ENCODE measurements at regions not wholly inside any gene's neighbourhood (a gene's known extent, or its start where the extent isn't known, plus 50 kb on each side); places are given as distances from the start of the nearest gene placed in this dataset.
"Not testable (repeated sequence)": the region's sequence is repeated elsewhere in the genome, so short reads cannot be mapped to it uniquely, and the experiment has no call there.

- peak overlapping the region; percentile 5; the same call in 1 of the 2 replicates for H3K4me2 ChIP-seq (ENCODE audit: insufficient read depth, low read length)
- peaks cover 55% of the 10 kb centered on the region for H4K20me1 ChIP-seq (replicated peaks; ENCODE audit: control insufficient read depth, insufficient read depth, low read length)
- H3K27me3 ChIP-seq (ENCODE audit: control insufficient read depth in 2 of 2, insufficient read depth in 2 of 2, low read length in 2 of 2); in situ Hi-C loops (cut with MboI); H3K4me3 ChIP-seq; BruUV-seq (replicated peaks); H3K27ac ChIP-seq (ENCODE audit: extremely low read depth, low read depth, low read length); CTCF ChIA-PET (ENCODE audit: low intra/inter-chr PET ratio); ATAC-seq; H3K9me3 ChIP-seq (replicated peaks; ENCODE audit: control insufficient read depth, insufficient read depth, low read depth, low read length); intact Hi-C loops (cut with micrococcal nuclease); DNase-seq (ENCODE audit: extremely low read depth in 1 of 4, low spot score in 3 of 4); H3K9me1 ChIP-seq (ENCODE audit: control insufficient read depth, insufficient read depth, low read length); H2AFZ ChIP-seq (ENCODE audit: low read depth, low read length); POLR2A ChIA-PET; FAIRE-seq: not testable (repeated sequence)
- H3K9ac ChIP-seq (ENCODE audit: insufficient read depth in 1 of 2, low read depth in 2 of 2, low read length in 2 of 2) = peak overlapping the region in 1 of 2 experiments; percentile 83; a peak in 2 of 4 replicates
- H3K4me1 ChIP-seq (replicated peaks in 1 of 2; ENCODE audit: control insufficient read depth in 2 of 2, insufficient read depth in 2 of 2, low read length in 2 of 2) = peaks cover 12 to 50% of the 10 kb centered on the region in 2 experiments
- TF ChIP-seq RBFOX2 (IDR thresholded peaks at IDR 0.05; ENCODE audit: low read depth, low read length) (peak; percentile 15; the same call in 1 of the 2 replicates), ZBTB7A (IDR thresholded peaks at IDR 0.05; ENCODE audit: borderline replicate concordance, control insufficient read depth, low read depth, low read length) (0 out of 2 replicates have a peak, but pooled peaks have one; percentile 41), ZBTB33 (CRISPR knock-in tag; IDR thresholded peaks at IDR 0.05) (peak; percentile 84), BCOR (IDR thresholded peaks at IDR 0.05) (peak; percentile 63; the same call in 1 of the 2 replicates)
- peaks cover 76% of the 10 kb centered on the region; the same call in 2 of the 3 replicates for H3K36me3 ChIP-seq (ENCODE audit: control insufficient read depth, insufficient read depth, low read length)
- 75% methylated on average over 16 of the region's 20 CpGs for WGBS (ENCODE audit: insufficient coverage, low coverage, missing lambda C conversion rate)
- peaks cover 95% of the 10 kb centered on the region for H3K79me2 ChIP-seq (ENCODE audit: control insufficient read depth, insufficient read depth, low read length)
These were observed 86.8 kb upstream of the METTL9 start for GRCh38 chr16:21512280-21513192.
